GM18511 (cell line): ENCODE measurements at regions not wholly inside any gene's neighbourhood (a gene's known extent, or its start where the extent isn't known, plus 50 kb on each side); places are given as distances from the start of the nearest gene placed in this dataset.

Experiments
- ATAC-seq: cut with Tn5 transposase; IDR thresholded peaks from one replicate; pipeline ENCODE4 v1.9.1; 2021; ENCODE audit warnings: mild to moderate bottlenecking, moderate library complexity; ENCODE audit not compliant: unreplicated experiment

DNA sequence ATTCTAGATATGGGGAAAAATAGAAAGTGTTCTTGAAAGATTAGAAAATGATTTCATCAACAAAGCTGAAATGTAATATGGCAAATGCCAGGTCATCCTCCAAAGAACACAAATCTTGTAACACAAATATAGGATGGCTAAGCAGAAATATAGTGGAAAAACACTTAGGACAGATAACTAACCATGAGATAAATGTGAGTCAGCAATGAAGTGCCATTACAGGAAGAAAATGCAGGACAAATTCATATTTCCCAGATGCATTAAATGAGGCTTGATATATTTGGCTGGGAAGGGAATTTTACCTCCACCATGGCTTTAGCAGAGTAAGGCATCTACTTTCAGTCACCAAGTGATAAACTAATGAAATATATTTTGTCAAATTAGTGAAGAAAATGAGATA is 92.8 kb upstream of the SEMA6D start:
- no peak for ATAC-seq

GRCh38 chr15:47639042-47639441 is 78.3 kb upstream of the SEMA6D start:
- ATAC-seq = no peak

- ATAC-seq = no peak
Observed at GRCh38 chr15:47640079-47640478, 77.2 kb upstream of the SEMA6D start.

DNA sequence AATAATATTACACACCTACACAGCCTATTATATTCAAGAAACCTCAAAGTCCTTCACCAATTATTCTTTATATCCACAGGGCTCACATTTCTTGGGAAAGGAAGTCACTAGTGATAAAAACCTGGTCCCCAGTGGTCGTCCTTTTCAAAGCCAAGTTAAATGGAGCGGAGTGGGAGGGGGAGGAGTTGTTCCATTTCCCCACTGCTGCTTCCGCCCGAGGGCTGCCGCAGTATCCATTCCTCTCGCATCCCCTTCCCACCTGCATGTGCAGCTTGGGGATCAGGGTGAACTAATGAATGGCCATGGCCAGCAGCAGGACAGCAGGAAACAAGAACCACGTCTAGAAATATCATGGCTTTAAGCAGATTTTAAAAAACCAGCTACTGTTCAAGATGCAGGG is 76.4 kb upstream of the SEMA6D start:
- ATAC-seq = no peak

- ATAC-seq = no peak
Observed at GRCh38 chr15:47644722-47645121, 72.6 kb upstream of the SEMA6D start.

GRCh38 chr15:47650564-47650963 is 66.7 kb upstream of the SEMA6D start:
- ATAC-seq = no peak

- no peak for ATAC-seq
Observed at GRCh38 chr15:47652328-47652727, 65.0 kb upstream of the SEMA6D start.

GRCh38 chr15:47652844-47653243 is 64.5 kb upstream of the SEMA6D start:
- no peak for ATAC-seq

GRCh38 chr15:47661661-47662180 is 55.6 kb upstream of the SEMA6D start:
- ATAC-seq = no peak

- ATAC-seq = no peak
Observed at GRCh38 chr15:47663101-47663500, 54.2 kb upstream of the SEMA6D start.
